ENCODE measurements at regions not wholly inside any gene's neighbourhood (a gene's known extent, or its start where the extent isn't known, plus 50 kb on each side); places are given as distances from the start of the nearest gene placed in this dataset.

DNA sequence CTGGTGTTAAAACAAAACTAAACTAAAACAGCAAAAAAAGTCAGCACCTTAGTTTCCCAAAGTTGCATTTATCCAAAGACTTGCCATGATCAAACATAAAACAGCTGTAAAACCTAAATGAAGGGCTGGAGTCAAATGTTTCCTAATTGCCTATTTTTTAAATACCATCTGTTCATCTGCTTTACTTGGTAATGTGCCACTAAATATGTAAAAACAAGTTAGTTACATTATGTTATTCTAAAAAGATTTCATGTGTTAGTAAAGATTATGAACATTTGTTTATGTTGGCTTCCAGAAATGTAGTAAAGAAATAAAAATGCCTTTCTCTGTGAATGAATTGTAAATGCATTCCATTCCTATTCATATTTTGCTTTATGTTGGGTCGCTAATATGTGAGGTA is 977.8 kb downstream of the FSTL5 start:
- Histone ChIP-seq H3K9me3 (replicated peaks in 1 of 3) (no peaks in the 10 kb centered on the region), H3K36me3 (replicated peaks in 1 of 2) (no peaks in the 10 kb centered on the region), H3K27me3 (no peaks in the 10 kb centered on the region), H3K4me1 (replicated peaks in 1 of 2) (no peaks in the 10 kb centered on the region), H3K27ac (no peak overlapping the region), H3K4me3 (no peak overlapping the region)
- TF ChIP-seq, protein P1, sequence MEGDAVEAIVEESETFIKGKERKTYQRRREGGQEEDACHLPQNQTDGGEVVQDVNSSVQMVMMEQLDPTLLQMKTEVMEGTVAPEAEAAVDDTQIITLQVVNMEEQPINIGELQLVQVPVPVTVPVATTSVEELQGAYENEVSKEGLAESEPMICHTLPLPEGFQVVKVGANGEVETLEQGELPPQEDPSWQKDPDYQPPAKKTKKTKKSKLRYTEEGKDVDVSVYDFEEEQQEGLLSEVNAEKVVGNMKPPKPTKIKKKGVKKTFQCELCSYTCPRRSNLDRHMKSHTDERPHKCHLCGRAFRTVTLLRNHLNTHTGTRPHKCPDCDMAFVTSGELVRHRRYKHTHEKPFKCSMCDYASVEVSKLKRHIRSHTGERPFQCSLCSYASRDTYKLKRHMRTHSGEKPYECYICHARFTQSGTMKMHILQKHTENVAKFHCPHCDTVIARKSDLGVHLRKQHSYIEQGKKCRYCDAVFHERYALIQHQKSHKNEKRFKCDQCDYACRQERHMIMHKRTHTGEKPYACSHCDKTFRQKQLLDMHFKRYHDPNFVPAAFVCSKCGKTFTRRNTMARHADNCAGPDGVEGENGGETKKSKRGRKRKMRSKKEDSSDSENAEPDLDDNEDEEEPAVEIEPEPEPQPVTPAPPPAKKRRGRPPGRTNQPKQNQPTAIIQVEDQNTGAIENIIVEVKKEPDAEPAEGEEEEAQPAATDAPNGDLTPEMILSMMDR (IDR thresholded peaks at IDR 0.05) = no peak
- TF ChIP-seq POLR2A (IDR thresholded peaks at IDR 0.05) = no peak
- 57 to 74% (median 64%) methylated on average over 1 of the region's 1 CpG for WGBS, 4 donors
- no peak for DNase-seq
- intact Hi-C loops (cut with DNase I) = no loop called here

DNA sequence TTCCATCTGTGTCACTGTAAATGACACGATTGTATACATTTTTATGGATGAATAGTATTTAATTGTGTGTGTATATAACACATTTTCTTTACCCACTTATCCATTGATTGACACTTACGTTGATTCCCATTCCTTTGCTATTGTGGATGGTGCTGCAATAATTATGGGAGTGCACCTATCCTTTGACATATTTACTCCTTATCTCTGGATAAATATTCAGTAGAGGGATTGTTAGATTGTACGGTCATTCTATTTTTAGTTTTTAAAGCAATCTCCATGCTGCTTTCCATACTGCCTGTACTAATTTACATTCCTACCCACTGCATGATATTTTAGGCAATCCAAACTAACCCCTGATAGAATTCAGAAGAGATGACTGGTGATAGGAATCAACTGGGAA is 980.1 kb downstream of the FSTL5 start:
- DNase-seq = no peak
- no peaks in the 10 kb centered on the region for H3K9me3 ChIP-seq (replicated peaks in 1 of 3)
- no peaks in the 10 kb centered on the region for H3K36me3 ChIP-seq (replicated peaks in 1 of 2)
- intact Hi-C loops (cut with DNase I) = no loop called here
- H3K4me3 ChIP-seq = no peak overlapping the region
- WGBS, 4 donors = 57 to 71% (median 60%) methylated on average over 3 of the region's 3 CpGs
- TF ChIP-seq POLR2A (IDR thresholded peaks at IDR 0.05) = no peak
- TF ChIP-seq, protein P1 (IDR thresholded peaks at IDR 0.05) = no peak
- no peaks in the 10 kb centered on the region for H3K4me1 ChIP-seq (replicated peaks in 1 of 2)
- no peaks in the 10 kb centered on the region for H3K27me3 ChIP-seq
- no peak overlapping the region for H3K27ac ChIP-seq

DNA sequence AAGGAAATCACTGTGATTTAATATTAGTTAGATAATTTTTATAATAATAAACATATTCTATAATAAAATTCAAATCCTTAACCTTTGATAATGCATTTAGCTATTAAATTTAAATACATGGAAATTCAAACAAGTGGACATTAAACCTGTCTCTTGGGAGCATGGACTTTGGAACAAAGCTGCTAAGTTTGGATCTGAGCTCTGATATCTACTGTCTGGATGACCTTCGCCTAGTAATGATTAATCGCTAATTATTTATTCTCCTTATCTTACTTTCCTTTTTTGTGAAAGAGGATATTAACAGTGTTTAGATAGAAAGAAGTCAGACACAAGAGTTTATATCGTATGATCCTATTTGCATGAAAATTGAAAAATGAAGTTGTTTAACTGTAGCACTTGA is 980.9 kb downstream of the FSTL5 start:
- Histone ChIP-seq H3K27ac (no peak overlapping the region), H3K27me3 (no peaks in the 10 kb centered on the region), H3K4me3 (no peak overlapping the region), H3K36me3 (replicated peaks in 1 of 2) (no peaks in the 10 kb centered on the region), H3K9me3 (replicated peaks in 1 of 3) (no peaks in the 10 kb centered on the region), H3K4me1 (replicated peaks in 1 of 2) (no peaks in the 10 kb centered on the region)
- no peak for TF ChIP-seq POLR2A (IDR thresholded peaks at IDR 0.05)
- TF ChIP-seq, protein P1 (IDR thresholded peaks at IDR 0.05) = no peak
- DNase-seq = no peak
- 31 to 39% (median 39%) methylated on average over 3 of the region's 3 CpGs for WGBS, 4 donors
- intact Hi-C loops (cut with DNase I) = no loop called here

DNA sequence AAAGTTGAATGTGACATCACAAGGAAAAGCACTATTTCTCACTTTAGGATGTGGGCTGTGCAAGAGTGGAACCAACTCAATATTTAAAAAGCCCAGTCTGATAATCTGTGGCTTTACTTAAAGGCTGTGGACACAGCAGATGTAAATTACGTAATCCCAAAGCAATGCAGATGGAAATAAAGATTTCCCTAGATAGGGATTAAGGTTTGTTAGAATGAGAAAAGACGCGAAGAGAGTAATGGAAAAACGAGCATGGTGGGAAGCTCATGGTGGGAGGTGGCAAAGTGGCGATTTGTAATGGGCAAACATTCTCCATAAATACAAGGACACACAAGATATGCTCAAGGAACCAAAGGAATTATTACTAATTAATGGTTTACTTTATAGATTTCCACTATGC is 985.5 kb downstream of the FSTL5 start:
- H3K27ac ChIP-seq = no peak overlapping the region
- intact Hi-C loops (cut with DNase I) = no loop called here
- H3K9me3 ChIP-seq (replicated peaks in 1 of 3) = no peaks in the 10 kb centered on the region
- TF ChIP-seq, protein P1 (IDR thresholded peaks at IDR 0.05) = no peak
- TF ChIP-seq POLR2A (IDR thresholded peaks at IDR 0.05) = no peak
- no peaks in the 10 kb centered on the region for H3K4me1 ChIP-seq (replicated peaks in 1 of 2)
- H3K36me3 ChIP-seq (replicated peaks in 1 of 2) = no peaks in the 10 kb centered on the region
- H3K27me3 ChIP-seq = no peaks in the 10 kb centered on the region
- WGBS, 4 donors = 61 to 72% (median 66%) methylated on average over 5 of the region's 5 CpGs
- no peak for DNase-seq
- no peak overlapping the region for H3K4me3 ChIP-seq
